CD4-positive, alpha-beta memory T cell (primary cell): ENCODE measurements at regions not wholly inside any gene's neighbourhood (a gene's known extent, or its start where the extent isn't known, plus 50 kb on each side); places are given as distances from the start of the nearest gene placed in this dataset.

Source experiments
- CTCF ChIA-PET: fragments of 350-600 bp; sonication (Branson Sonifier 250); formaldehyde crosslinking; loops from one replicate; lab custom pipeline; 2021; ENCODE audit warnings: inconsistent platforms; ENCODE audit not compliant: partially characterized antibody; lab: Charles Lee
- POLR2A ChIA-PET: fragments of 350-600 bp; sonication (Branson Sonifier 250); formaldehyde crosslinking; loops from one replicate; lab custom pipeline; 2021; ENCODE audit not compliant: partially characterized antibody; lab: Charles Lee
- DNase-seq, 5 donors: peaks; one replicate each; pipeline versions ENCODE4 v3.0.0 to v3.0.0-alpha.2; 2020 to 2022; ENCODE audit warnings: mixed read lengths in 1 of 5
- H3K27ac ChIP-seq: one replicate; pipeline ENCODE4 v1.7.0; 2013; ENCODE audit warnings: low read depth, low read length
- H3K27me3 ChIP-seq: 2 replicates; pipeline ENCODE4 v1.7.0; 2013; ENCODE audit warnings: mild to moderate bottlenecking, low read length, moderate library complexity; ENCODE audit not compliant: insufficient read depth
- H3K36me3 ChIP-seq: 2 replicates; pipeline ENCODE4 v1.7.0; 2013; ENCODE audit warnings: mild to moderate bottlenecking, low read length, moderate library complexity; ENCODE audit not compliant: insufficient read depth
- H3K4me1 ChIP-seq: 2 replicates; pipeline ENCODE4 v1.7.0; 2013; ENCODE audit warnings: mild to moderate bottlenecking, low read length, moderate library complexity; ENCODE audit not compliant: insufficient read depth
- H3K4me3 ChIP-seq, 2 donors: one replicate each; pipeline ENCODE4 v1.7.0; 2013; ENCODE audit warnings: low read length in 2 of 2, mild to moderate bottlenecking in 1 of 2
- H3K9me3 ChIP-seq, 2 donors: one replicate each; pipeline ENCODE4 v1.7.0; 2013; ENCODE audit warnings: low read length in 2 of 2, control low read depth in 1 of 2; ENCODE audit not compliant: control insufficient read depth in 1 of 2
- H3K27ac Mint-ChIP-seq, 7 donors: one replicate each; pipeline ENCODE4 v1.8.0; 2020 to 2021; ENCODE audit warnings: mixed read lengths in 7 of 7, mild to moderate bottlenecking in 6 of 7, inconsistent platforms in 3 of 7, moderate library complexity in 3 of 7
- H3K27me3 Mint-ChIP-seq, 2 donors: one replicate each; pipeline ENCODE4 v1.8.0; 2020 to 2021; ENCODE audit warnings: mixed read lengths in 2 of 2
- H3K36me3 Mint-ChIP-seq, 2 donors: one replicate each; pipeline ENCODE4 v1.8.0; 2020 to 2021; ENCODE audit warnings: mixed read lengths in 2 of 2, inconsistent platforms in 1 of 2, mild to moderate bottlenecking in 1 of 2
- H3K4me1 Mint-ChIP-seq, 4 donors: one replicate each; pipeline ENCODE4 v1.8.0; 2020 to 2021; ENCODE audit warnings: mixed read lengths in 4 of 4, mild to moderate bottlenecking in 1 of 4
- H3K4me3 Mint-ChIP-seq, 8 donors: one replicate each; pipeline ENCODE4 v1.8.0; 2020 to 2021; ENCODE audit warnings: mixed read lengths in 8 of 8, mild to moderate bottlenecking in 7 of 8, moderate library complexity in 6 of 8, inconsistent platforms in 3 of 8
- H3K9me3 Mint-ChIP-seq, 8 donors: one replicate each; pipeline ENCODE4 v1.8.0; 2020 to 2021; ENCODE audit warnings: mixed read lengths in 8 of 8, mild to moderate bottlenecking in 5 of 8, inconsistent platforms in 3 of 8, moderate library complexity in 1 of 8
- intact Hi-C: fragments of 100-400 bp; cut with micrococcal nuclease; formaldehyde crosslinking; loops from one replicate; pipeline ENCODE4 v1.15.1; 2023

- DNase-seq = no peak
- Histone ChIP-seq H3K4me3 (peak overlapping the region; percentile 36 to 57), H3K27me3 (no peaks in the 10 kb centered on the region), H3K36me3 (no peaks in the 10 kb centered on the region), H3K9me3 (no peaks in the 10 kb centered on the region), H3K4me1 (peaks cover 10% of the 10 kb centered on the region), H3K27ac (no peak overlapping the region)
- H3K27me3 Mint-ChIP-seq = no peaks in the 10 kb centered on the region
- POLR2A ChIA-PET = interaction anchor here (0.6 to 2.3 kb wide), 6 partner anchors 11 to 453 kb away, joined by 3 to 10 read pairs (median 4); no protein-coding TSS in a partner anchor
- peak overlapping the region in 1 of 7 donors; percentile 59 for H3K27ac Mint-ChIP-seq
- H3K9me3 Mint-ChIP-seq = peaks cover 0 to 2% (median 0%) of the 10 kb centered on the region in 8 donors
- no peaks in the 10 kb centered on the region for H3K36me3 Mint-ChIP-seq
- H3K4me1 Mint-ChIP-seq = peaks cover 0 to 16% (median 3%) of the 10 kb centered on the region in 4 donors
- intact Hi-C loops = loop anchor here (1.0 to 2.0 kb wide), 4 partner anchors 93 to 537 kb away; partner anchors contain the start of gene BCOR
- H3K4me3 Mint-ChIP-seq = peak overlapping the region in 7 of 8 donors; percentile 6 to 86 (median 40)
- CTCF ChIA-PET = interaction anchor here (0.7 to 2.0 kb wide), 12 partner anchors 89 to 537 kb away, joined by 3 to 7 read pairs (median 4); no protein-coding TSS in a partner anchor
Measured at GRCh38 chrX:40267334-40268187, 169.8 kb upstream of the BCOR start.

DNA sequence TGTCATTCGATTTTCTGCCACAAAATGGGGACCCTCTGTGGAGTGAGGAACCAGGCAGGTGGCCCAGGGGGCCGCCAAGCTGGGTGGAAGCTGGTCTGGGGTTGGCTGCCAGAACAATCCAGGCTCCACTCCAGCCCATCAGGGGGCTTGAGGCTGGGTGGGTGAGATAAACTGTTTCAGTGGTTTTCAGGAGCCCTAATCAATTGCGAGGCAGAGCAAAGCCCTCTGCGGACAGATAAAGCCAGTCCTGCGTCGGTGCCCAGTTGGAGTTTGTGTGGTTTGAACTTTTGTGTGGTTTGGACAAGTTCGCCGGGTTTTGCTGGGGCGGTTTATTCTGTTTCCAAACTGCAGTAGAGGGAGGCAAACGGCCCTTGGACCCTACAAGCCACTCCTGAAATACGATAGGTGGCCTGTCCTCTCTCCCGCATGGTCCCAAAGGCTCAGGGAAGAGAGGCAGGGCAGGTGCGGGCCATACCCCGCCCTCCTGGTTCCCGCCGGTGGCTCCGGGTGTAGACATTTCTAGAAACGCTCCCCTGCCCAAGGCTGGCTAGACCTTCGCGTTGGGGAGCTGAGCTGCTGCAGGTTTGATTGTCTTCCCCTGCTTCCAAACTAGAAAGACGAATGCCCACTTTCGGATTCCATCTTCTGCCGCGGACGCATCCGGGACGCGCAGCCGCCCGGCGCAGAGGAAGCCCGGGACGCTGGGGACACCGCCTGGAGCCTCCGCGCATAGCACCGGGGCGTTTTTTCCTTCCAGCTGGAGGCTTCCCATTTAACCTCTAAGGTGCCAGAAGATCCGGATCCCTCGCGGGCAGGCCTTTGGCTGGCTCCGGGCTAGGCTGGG is 169.0 kb upstream of the BCOR start:
- intact Hi-C loops = loop anchor here (1.0 to 2.0 kb wide), 4 partner anchors 92 to 536 kb away; partner anchors contain the start of gene BCOR
- CTCF ChIA-PET = interaction anchor here (0.7 to 2.0 kb wide), 12 partner anchors 88 to 536 kb away, joined by 3 to 7 read pairs (median 4); no protein-coding TSS in a partner anchor
- Histone ChIP-seq H3K4me1 (peaks cover 10% of the 10 kb centered on the region), H3K4me3 (peak overlapping the region; percentile 36 to 57), H3K27me3 (no peaks in the 10 kb centered on the region), H3K9me3 (no peaks in the 10 kb centered on the region), H3K36me3 (no peaks in the 10 kb centered on the region), H3K27ac (no peak overlapping the region)
- Mint-ChIP-seq H3K27me3 (no peaks in the 10 kb centered on the region), H3K4me1 (peaks cover 0 to 16% (median 3%) of the 10 kb centered on the region in 4 donors), H3K36me3 (no peaks in the 10 kb centered on the region), H3K27ac (peak overlapping the region in 3 of 7 donors; percentile 27 to 82 (median 63)), H3K9me3 (peaks cover 0 to 2% (median 0%) of the 10 kb centered on the region in 8 donors), H3K4me3 (peak overlapping the region; percentile 74 to 87 (median 82))
- peak; percentile 35 to 47 (median 40) for DNase-seq
- POLR2A ChIA-PET = interaction anchor here (0.6 to 2.3 kb wide), 6 partner anchors 12 to 453 kb away, joined by 3 to 10 read pairs (median 4); no protein-coding TSS in a partner anchor

- ChIA-PET CTCF (interaction anchor here (2.0 kb wide), 1 partner anchor 89 kb away, joined by 4 read pairs; no protein-coding TSS in a partner anchor), POLR2A (interaction anchor here (1.1 to 2.3 kb wide), 2 partner anchors 12 to 89 kb away, joined by 4 to 7 read pairs; no protein-coding TSS in a partner anchor)
- Histone ChIP-seq H3K36me3 (no peaks in the 10 kb centered on the region), H3K27ac (no peak overlapping the region), H3K4me3 (no peak overlapping the region), H3K4me1 (peaks cover 10% of the 10 kb centered on the region), H3K9me3 (no peaks in the 10 kb centered on the region), H3K27me3 (no peaks in the 10 kb centered on the region)
- DNase-seq = no peak
- Mint-ChIP-seq H3K4me3 (peak overlapping the region in 7 of 8 donors; percentile 60 to 86 (median 69)), H3K27me3 (no peaks in the 10 kb centered on the region), H3K9me3 (peaks cover 0 to 2% (median 0%) of the 10 kb centered on the region in 8 donors), H3K27ac (peak overlapping the region in 1 of 7 donors; percentile 37), H3K4me1 (peaks cover 0 to 16% (median 3%) of the 10 kb centered on the region in 4 donors), H3K36me3 (no peaks in the 10 kb centered on the region)
- intact Hi-C loops = loop anchor here (2.0 kb wide), 2 partner anchors 91 to 169 kb away; partner anchors contain the start of gene BCOR
Measured at GRCh38 chrX:40265936-40266335, 168.2 kb upstream of the BCOR start.

GRCh38 chrX:40263014-40263560 is 165.3 kb upstream of the BCOR start:
- Mint-ChIP-seq H3K36me3 (no peaks in the 10 kb centered on the region), H3K4me3 (no peak overlapping the region), H3K27ac (no peak overlapping the region), H3K9me3 (peaks cover 0 to 2% (median 0%) of the 10 kb centered on the region in 8 donors), H3K4me1 (peaks cover 0 to 16% (median 3%) of the 10 kb centered on the region in 4 donors), H3K27me3 (no peaks in the 10 kb centered on the region)
- Histone ChIP-seq H3K4me1 (peaks cover 10% of the 10 kb centered on the region), H3K4me3 (no peak overlapping the region), H3K27me3 (no peaks in the 10 kb centered on the region), H3K9me3 (no peaks in the 10 kb centered on the region), H3K27ac (no peak overlapping the region), H3K36me3 (no peaks in the 10 kb centered on the region)
- ChIA-PET CTCF (no interaction called here), POLR2A (interaction anchor here (1.2 kb wide), 1 partner anchor 86 kb away, joined by 3 read pairs; no protein-coding TSS in a partner anchor)
- DNase-seq = no peak
- intact Hi-C loops = no loop called here

DNA sequence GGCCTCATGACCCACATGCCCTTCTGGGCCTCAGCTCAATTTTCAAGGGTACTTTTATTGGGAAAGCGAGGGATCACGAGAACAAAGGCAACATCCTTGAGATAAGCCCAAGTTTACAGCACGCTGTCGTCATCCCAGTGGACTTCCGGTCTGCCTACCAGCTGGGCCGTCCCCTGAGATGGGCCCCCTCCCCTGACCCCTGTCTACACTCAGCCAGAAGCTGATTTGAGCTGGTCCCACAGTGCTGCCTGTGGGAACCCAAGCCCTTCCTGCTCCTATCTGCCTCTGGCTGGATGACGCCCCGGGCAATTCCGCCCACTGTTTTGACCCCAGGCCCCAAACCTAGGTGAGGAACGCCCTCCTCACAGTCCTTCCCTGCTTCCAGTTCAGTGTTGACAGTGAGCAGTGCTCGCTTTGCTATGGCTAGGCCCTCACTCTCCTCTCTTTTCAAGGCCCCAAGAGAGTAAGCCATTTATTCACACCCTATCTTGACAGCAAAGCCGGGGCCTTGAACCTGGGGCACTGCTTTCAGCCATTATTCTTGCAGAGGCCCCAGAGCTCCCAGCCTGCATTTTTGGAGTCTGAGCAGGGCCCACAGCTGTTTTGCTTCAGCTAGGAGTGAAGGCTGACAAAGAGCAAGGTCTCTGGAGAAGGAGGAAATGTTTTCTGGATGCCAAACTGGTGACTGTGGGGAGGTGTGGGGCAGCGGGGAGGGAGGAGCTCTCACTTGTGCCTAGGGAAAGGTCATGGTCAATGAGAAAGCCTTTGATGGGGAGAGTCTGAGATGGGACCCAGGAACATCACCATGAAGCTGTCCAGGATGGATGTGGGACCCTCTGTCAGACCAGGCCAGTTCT is 164.6 kb upstream of the BCOR start:
- no peak overlapping the region for H3K27ac Mint-ChIP-seq
- Histone ChIP-seq H3K4me1 (peaks cover 9% of the 10 kb centered on the region), H3K27me3 (no peaks in the 10 kb centered on the region), H3K4me3 (no peak overlapping the region), H3K27ac (no peak overlapping the region), H3K9me3 (no peaks in the 10 kb centered on the region), H3K36me3 (no peaks in the 10 kb centered on the region)
- intact Hi-C loops = no loop called here
- no peak overlapping the region for H3K4me3 Mint-ChIP-seq
- POLR2A ChIA-PET = interaction anchor here (1.2 kb wide), 1 partner anchor 86 kb away, joined by 3 read pairs; no protein-coding TSS in a partner anchor
- H3K36me3 Mint-ChIP-seq = no peaks in the 10 kb centered on the region
- no peaks in the 10 kb centered on the region for H3K27me3 Mint-ChIP-seq
- peaks cover 0 to 2% (median 0%) of the 10 kb centered on the region in 8 donors for H3K9me3 Mint-ChIP-seq
- H3K4me1 Mint-ChIP-seq = peaks cover 0 to 15% (median 3%) of the 10 kb centered on the region in 4 donors
- CTCF ChIA-PET = no interaction called here
- no peak for DNase-seq

GRCh38 chrX:40261833-40262156 is 164.0 kb upstream of the BCOR start:
- DNase-seq = no peak
- H3K36me3 ChIP-seq = no peaks in the 10 kb centered on the region
- no peaks in the 10 kb centered on the region for H3K9me3 ChIP-seq
- no peaks in the 10 kb centered on the region for H3K27me3 Mint-ChIP-seq
- no peak overlapping the region for H3K4me3 ChIP-seq
- H3K27me3 ChIP-seq = no peaks in the 10 kb centered on the region
- H3K4me1 ChIP-seq = peaks cover 5% of the 10 kb centered on the region
- H3K4me1 Mint-ChIP-seq = peaks cover 0 to 9% (median 3%) of the 10 kb centered on the region in 4 donors
- H3K36me3 Mint-ChIP-seq = no peaks in the 10 kb centered on the region
- H3K27ac ChIP-seq = no peak overlapping the region
- no peak overlapping the region for H3K4me3 Mint-ChIP-seq
- no peak overlapping the region for H3K27ac Mint-ChIP-seq
- ChIA-PET POLR2A (no interaction called here), CTCF (no interaction called here)
- intact Hi-C loops = no loop called here
- peaks cover 0 to 2% (median 0%) of the 10 kb centered on the region in 8 donors for H3K9me3 Mint-ChIP-seq
